ENCODE measurements at regions not wholly inside any gene's neighbourhood (a gene's known extent, or its start where the extent isn't known, plus 50 kb on each side); places are given as distances from the start of the nearest gene placed in this dataset.

GRCh38 chr7:41881331-41882130 is 178.6 kb upstream of the INHBA start (continued):
- no peak for TF ChIP-seq NR2C2 (IDR thresholded peaks at IDR 0.05; ENCODE audit: borderline replicate concordance, control insufficient read depth, insufficient read length, low read depth)
- peak; percentile 91 for TF ChIP-seq RELA (IDR thresholded peaks at IDR 0.05; ENCODE audit: borderline replicate concordance, partially characterized antibody)
- TF ChIP-seq JUNB (IDR thresholded peaks at IDR 0.05) = peak; percentile 93
- no peak for TF ChIP-seq HDGF (IDR thresholded peaks at IDR 0.05)
- no peak for TF ChIP-seq ZZZ3 (IDR thresholded peaks at IDR 0.05; ENCODE audit: control insufficient read depth, insufficient read length, low read depth)
- TF ChIP-seq SREBF1 (IDR thresholded peaks at IDR 0.05; ENCODE audit: low read length) = no peak
- TF ChIP-seq, protein P1, sequence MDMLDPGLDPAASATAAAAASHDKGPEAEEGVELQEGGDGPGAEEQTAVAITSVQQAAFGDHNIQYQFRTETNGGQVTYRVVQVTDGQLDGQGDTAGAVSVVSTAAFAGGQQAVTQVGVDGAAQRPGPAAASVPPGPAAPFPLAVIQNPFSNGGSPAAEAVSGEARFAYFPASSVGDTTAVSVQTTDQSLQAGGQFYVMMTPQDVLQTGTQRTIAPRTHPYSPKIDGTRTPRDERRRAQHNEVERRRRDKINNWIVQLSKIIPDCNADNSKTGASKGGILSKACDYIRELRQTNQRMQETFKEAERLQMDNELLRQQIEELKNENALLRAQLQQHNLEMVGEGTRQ (IDR thresholded peaks at IDR 0.05; ENCODE audit: borderline replicate concordance, low read depth, low read length) = peak; percentile 79
- TF ChIP-seq SREBF2 (IDR thresholded peaks at IDR 0.05; ENCODE audit: low read length) = no peak
- no peak for TF ChIP-seq KAT2A (conservative IDR thresholded peaks at IDR 0.05; ENCODE audit: control insufficient read depth, low read depth, low read length)
- no peak for TF ChIP-seq ZNF24 (IDR thresholded peaks at IDR 0.05)
- TF ChIP-seq NFIC (IDR thresholded peaks at IDR 0.05; ENCODE audit: low read depth, low read length) = peak; percentile 99
- TF ChIP-seq JUND (IDR thresholded peaks at IDR 0.05; ENCODE audit: low read depth, low read length) = peak; percentile 86
- peak; percentile 61; the same call in 1 of the 2 replicates for TF ChIP-seq MYB (IDR thresholded peaks at IDR 0.05; ENCODE audit: borderline replicate concordance, low read depth, low read length)
- no peak for TF ChIP-seq SUZ12 (IDR thresholded peaks at IDR 0.05; ENCODE audit: unreplicated experiment)
- peak; percentile 99 for TF ChIP-seq IKZF1 (conservative IDR thresholded peaks at IDR 0.05)
- TF ChIP-seq CREB1 (IDR thresholded peaks at IDR 0.05; ENCODE audit: low read depth) = peak; percentile 95
- TF ChIP-seq ZNF687 (IDR thresholded peaks at IDR 0.05) = peak; percentile 89
- TF ChIP-seq ASH2L (IDR thresholded peaks at IDR 0.05; ENCODE audit: borderline replicate concordance, low read depth) = 0 out of 2 replicates have a peak, but pooled peaks have one; percentile 48
- peak; percentile 98 for TF ChIP-seq MTA3 (IDR thresholded peaks at IDR 0.05; ENCODE audit: borderline replicate concordance, low read length)
- no peak for TF ChIP-seq POLR2AphosphoS5 (IDR thresholded peaks at IDR 0.05; ENCODE audit: low read length)
- TF ChIP-seq KDM1A (IDR thresholded peaks at IDR 0.05; ENCODE audit: borderline replicate concordance) = no peak
- TF ChIP-seq MXI1 (IDR thresholded peaks at IDR 0.05; ENCODE audit: low read depth, low read length) = peak; percentile 83
- no peak for TF ChIP-seq FOXK2 (IDR thresholded peaks at IDR 0.05)
- no peak for TF ChIP-seq EZH2 (IDR thresholded peaks at IDR 0.05; ENCODE audit: borderline replicate concordance, control insufficient read depth, low read depth, low read length)
- peak; percentile 76 for TF ChIP-seq BCL3 (IDR thresholded peaks at IDR 0.05; ENCODE audit: borderline replicate concordance, insufficient read depth, low read depth, low read length, poor library complexity, severe bottlenecking)
- TF ChIP-seq ZNF207 (IDR thresholded peaks at IDR 0.05; ENCODE audit: borderline replicate concordance) = no peak
- TF ChIP-seq IRF4 (IDR thresholded peaks at IDR 0.05; ENCODE audit: low read depth, low read length) = peak; percentile 91
